ENCODE measurements at regions not wholly inside any gene's neighbourhood (a gene's known extent, or its start where the extent isn't known, plus 50 kb on each side); places are given as distances from the start of the nearest gene placed in this dataset.

GRCh38 chr2:123453046-123453700 lies 571.9 kb upstream of the CNTNAP5 start:
- TF ChIP-seq REST (IDR thresholded peaks at IDR 0.05; ENCODE audit: insufficient read depth in 1 of 2, low read depth in 2 of 2, low read length in 2 of 2), result no peak
- no peak for TF ChIP-seq TAF1 (IDR thresholded peaks at IDR 0.05; ENCODE audit: borderline replicate concordance, insufficient read depth, low read length)
- TF ChIP-seq POLR2AphosphoS5 (IDR thresholded peaks at IDR 0.05; ENCODE audit: low read depth, low read length), result no peak
- TF ChIP-seq FOXP2 (optimal IDR thresholded peaks at IDR 0.05; ENCODE audit: borderline replicate concordance, extremely low read depth, extremely low read length, insufficient read depth), result no peak
- TF ChIP-seq SIN3A (IDR thresholded peaks at IDR 0.05; ENCODE audit: borderline replicate concordance, insufficient read depth, low read length), result no peak
